Upper lobe of right lung (tissue), 1 donor: ENCODE measurements at regions not wholly inside any gene's neighbourhood (a gene's known extent, or its start where the extent isn't known, plus 50 kb on each side); places are given as distances from the start of the nearest gene placed in this dataset.

Experiments used
- ATAC-seq: fragments of 200-7000 bp; cut with Tn5 transposase; one replicate; pipeline ENCODE4 v1.9.1; 2020; ENCODE audit warnings: mild to moderate bottlenecking, moderate library complexity
- DNase-seq: peaks from one replicate; pipeline ENCODE4 v3.0.0-alpha.2; 2020
- H3K27ac ChIP-seq: fragments of 200-600 bp; one replicate; pipeline ENCODE4 v1.8.0; 2022
- H3K27me3 ChIP-seq: fragments of 200-600 bp; one replicate; pipeline ENCODE4 v1.8.0; 2022; ENCODE audit warnings: mild to moderate bottlenecking
- H3K36me3 ChIP-seq: fragments of 200-600 bp; one replicate; pipeline ENCODE4 v1.8.0; 2022
- H3K4me1 ChIP-seq: fragments of 200-600 bp; one replicate; pipeline ENCODE4 v1.8.0; 2022
- H3K4me3 ChIP-seq: fragments of 200-600 bp; one replicate; pipeline ENCODE4 v1.8.0; 2022; ENCODE audit warnings: mild to moderate bottlenecking
- H3K9me3 ChIP-seq: fragments of 200-600 bp; one replicate; pipeline ENCODE4 v1.8.0; 2022
- CTCF ChIP-seq: fragments of 200-600 bp; IDR thresholded peaks from one replicate; pipeline ENCODE4 v1.8.0; 2022; ENCODE audit warnings: antibody characterized with exemption
- intact Hi-C: fragments of 100-400 bp; cut with DNase I; formaldehyde crosslinking; loops from one replicate; pipeline ENCODE4 v1.11.0; 2022
- donor health status: DM: no; HTN: yes; CAD: no; lungs with severe emphysema.

GRCh38 chr9:107749787-107750444 is 260.3 kb upstream of the KLF4 start:
- DNase-seq (peak; percentile 81), ATAC-seq (peak; percentile 94)
- peak overlapping the region; percentile 68 for H3K27ac ChIP-seq
- no peaks in the 10 kb centered on the region for H3K27me3 ChIP-seq
- H3K36me3 ChIP-seq: no peaks in the 10 kb centered on the region
- intact Hi-C loops: no loop called here
- peaks cover 24% of the 10 kb centered on the region for H3K4me1 ChIP-seq
- no peaks in the 10 kb centered on the region for H3K9me3 ChIP-seq
- no peak overlapping the region for H3K4me3 ChIP-seq
- no peak for TF ChIP-seq CTCF

DNA sequence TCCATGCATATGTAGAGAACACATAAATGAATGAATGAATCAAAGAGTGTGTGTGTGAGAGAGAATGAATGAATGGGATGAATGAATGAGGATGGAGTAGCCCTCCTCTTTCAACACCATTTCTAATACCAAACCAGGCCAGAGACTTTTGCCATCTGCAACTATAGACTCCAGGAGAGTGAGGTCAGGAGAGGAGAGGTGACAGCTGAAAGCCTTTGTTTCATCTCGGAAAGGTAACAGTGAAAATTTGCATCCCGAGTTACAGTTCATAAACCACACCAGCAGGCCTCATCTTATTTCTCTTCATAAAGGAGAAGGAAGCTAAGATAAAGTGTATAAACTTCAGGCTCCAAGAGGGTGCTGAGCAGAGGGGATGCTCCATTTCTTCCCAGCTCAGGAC is 255.3 kb upstream of the KLF4 start:
- Histone ChIP-seq H3K4me1 (peaks cover 9% of the 10 kb centered on the region), H3K9me3 (no peaks in the 10 kb centered on the region), H3K27me3 (no peaks in the 10 kb centered on the region), H3K27ac (no peak overlapping the region), H3K4me3 (no peak overlapping the region), H3K36me3 (no peaks in the 10 kb centered on the region)
- intact Hi-C loops: no loop called here
- ATAC-seq (no peak), DNase-seq (no peak)
- TF ChIP-seq CTCF: no peak

GRCh38 chr9:107742531-107743309 is 253.2 kb upstream of the KLF4 start:
- intact Hi-C loops: no loop called here
- Histone ChIP-seq H3K27ac (peak overlapping the region; percentile 68), H3K4me1 (peaks cover 14% of the 10 kb centered on the region), H3K36me3 (no peaks in the 10 kb centered on the region), H3K4me3 (no peak overlapping the region), H3K27me3 (no peaks in the 10 kb centered on the region), H3K9me3 (no peaks in the 10 kb centered on the region)
- DNase-seq: no peak
- no peak for TF ChIP-seq CTCF
- no peak for ATAC-seq

- Histone ChIP-seq H3K27ac (no peak overlapping the region), H3K36me3 (no peaks in the 10 kb centered on the region), H3K9me3 (no peaks in the 10 kb centered on the region), H3K27me3 (no peaks in the 10 kb centered on the region), H3K4me3 (no peak overlapping the region), H3K4me1 (peaks cover 14% of the 10 kb centered on the region)
- intact Hi-C loops: no loop called here
- DNase-seq: no peak
- no peak for TF ChIP-seq CTCF
- ATAC-seq: no peak
These were observed 250.8 kb upstream of the KLF4 start for GRCh38 chr9:107740088-107740980.

DNA sequence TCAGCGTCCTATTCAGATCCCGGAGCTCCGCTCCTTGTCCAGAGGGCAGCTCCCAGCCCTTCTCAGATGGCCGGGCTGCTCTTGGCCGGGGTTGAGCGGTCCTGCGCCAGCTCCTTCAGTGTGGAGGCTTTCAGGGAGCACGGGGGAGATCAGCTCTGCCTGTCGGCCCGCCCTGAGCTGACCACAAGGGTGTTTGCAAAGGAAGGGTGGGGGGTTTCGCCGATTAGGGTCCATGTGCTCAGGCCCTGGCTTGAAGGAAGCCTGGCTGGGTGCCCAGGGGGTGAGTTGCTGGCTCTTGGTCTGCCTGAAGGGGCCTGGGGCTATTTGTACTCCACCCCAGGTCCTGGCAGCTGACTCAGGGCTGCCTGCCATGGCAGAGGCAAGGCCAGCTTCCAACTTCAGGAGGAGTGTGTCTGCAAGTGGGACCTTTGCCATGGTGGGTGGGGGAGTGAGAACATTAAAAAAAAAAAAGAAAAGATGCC is 250.1 kb upstream of the KLF4 start:
- intact Hi-C loops: no loop called here
- H3K27ac ChIP-seq: peak overlapping the region; percentile 72
- DNase-seq: peak; percentile 66
- peaks cover 14% of the 10 kb centered on the region for H3K4me1 ChIP-seq
- peak; percentile 50 for ATAC-seq
- H3K27me3 ChIP-seq: no peaks in the 10 kb centered on the region
- H3K4me3 ChIP-seq: no peak overlapping the region
- TF ChIP-seq CTCF: no peak
- H3K36me3 ChIP-seq: no peaks in the 10 kb centered on the region
- no peaks in the 10 kb centered on the region for H3K9me3 ChIP-seq
